Peyer's patch (tissue), 4 donors: ENCODE measurements at regions not wholly inside any gene's neighbourhood (a gene's known extent, or its start where the extent isn't known, plus 50 kb on each side); places are given as distances from the start of the nearest gene placed in this dataset.

ENCODE experiments used
- DNase-seq, 3 donors: peaks; one replicate each; pipeline ENCODE4 v3.0.0-alpha.2; 2017 to 2019
- H3K27ac ChIP-seq, 4 donors: fragments of 200-600 bp; sonication (generic); one replicate each; pipeline ENCODE4 v1.5.1; 2016 to 2019
- H3K27me3 ChIP-seq, 2 donors: fragments of 200-600 bp; sonication (generic); one replicate each; pipeline ENCODE4 v1.5.1; 2019
- H3K36me3 ChIP-seq, 3 donors: fragments of 200-600 bp; sonication (generic); one replicate each; pipeline ENCODE4 v1.5.1; 2016 to 2019
- H3K4me1 ChIP-seq, 4 donors: fragments of 200-600 bp; sonication (generic); one replicate each; pipeline ENCODE4 v1.5.1; 2016 to 2019
- H3K4me3 ChIP-seq, 4 donors: fragments of 200-600 bp; sonication (generic); 1 replicate in 3 of 4; 2 replicates in 1 of 4; pipeline ENCODE4 v1.5.1; 2016 to 2019; ENCODE audit warnings: mild to moderate bottlenecking in 1 of 4
- H3K9me3 ChIP-seq, 4 donors: fragments of 200-600 bp; sonication (generic); one replicate each; pipeline ENCODE4 v1.5.1; 2016 to 2019; ENCODE audit warnings: mild to moderate bottlenecking in 1 of 4
- POLR2A ChIP-seq, 2 donors: fragments of 450-650 bp; IDR thresholded peaks; one replicate each; pipeline ENCODE4 v1.5.1; 2017; ENCODE audit warnings: antibody characterized with exemption in 2 of 2, mild to moderate bottlenecking in 2 of 2, moderate library complexity in 2 of 2
- TF ChIP-seq, protein P1 (sequence below), 6 experiments: fragments of 450-650 bp in 4 of 6; fragments of 200-600 bp in 2 of 6; sonication (generic) in 1 of 6; IDR thresholded peaks; one replicate each; pipeline ENCODE4 v1.5.1; 2017 to 2019; ENCODE audit warnings: antibody characterized with exemption in 6 of 6, mild to moderate bottlenecking in 3 of 6, moderate library complexity in 1 of 6

DNA sequence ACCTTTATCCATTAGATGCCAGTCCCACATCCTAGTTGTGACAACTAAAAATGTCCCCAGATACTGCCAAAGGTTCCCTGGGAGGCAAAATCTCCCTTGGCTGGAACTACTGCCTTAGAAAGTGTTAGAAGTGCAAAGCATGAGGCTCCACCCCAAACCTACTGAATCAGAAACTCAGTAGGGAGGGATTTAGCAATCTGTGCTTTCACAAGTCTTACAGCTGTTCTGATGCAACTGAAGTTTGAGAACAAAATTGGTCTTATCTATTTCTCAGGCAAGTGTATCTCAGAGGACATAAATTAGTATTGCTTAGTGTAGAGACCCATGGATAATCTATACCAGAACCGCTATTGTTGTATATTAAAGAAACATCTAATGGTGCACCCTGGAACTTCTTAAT, 70.2 kb downstream of the CLDN1 start:
- TF ChIP-seq, protein P1, sequence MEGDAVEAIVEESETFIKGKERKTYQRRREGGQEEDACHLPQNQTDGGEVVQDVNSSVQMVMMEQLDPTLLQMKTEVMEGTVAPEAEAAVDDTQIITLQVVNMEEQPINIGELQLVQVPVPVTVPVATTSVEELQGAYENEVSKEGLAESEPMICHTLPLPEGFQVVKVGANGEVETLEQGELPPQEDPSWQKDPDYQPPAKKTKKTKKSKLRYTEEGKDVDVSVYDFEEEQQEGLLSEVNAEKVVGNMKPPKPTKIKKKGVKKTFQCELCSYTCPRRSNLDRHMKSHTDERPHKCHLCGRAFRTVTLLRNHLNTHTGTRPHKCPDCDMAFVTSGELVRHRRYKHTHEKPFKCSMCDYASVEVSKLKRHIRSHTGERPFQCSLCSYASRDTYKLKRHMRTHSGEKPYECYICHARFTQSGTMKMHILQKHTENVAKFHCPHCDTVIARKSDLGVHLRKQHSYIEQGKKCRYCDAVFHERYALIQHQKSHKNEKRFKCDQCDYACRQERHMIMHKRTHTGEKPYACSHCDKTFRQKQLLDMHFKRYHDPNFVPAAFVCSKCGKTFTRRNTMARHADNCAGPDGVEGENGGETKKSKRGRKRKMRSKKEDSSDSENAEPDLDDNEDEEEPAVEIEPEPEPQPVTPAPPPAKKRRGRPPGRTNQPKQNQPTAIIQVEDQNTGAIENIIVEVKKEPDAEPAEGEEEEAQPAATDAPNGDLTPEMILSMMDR (IDR thresholded peaks at IDR 0.05) = no peak
- no peak for TF ChIP-seq POLR2A (IDR thresholded peaks at IDR 0.05)
- Histone ChIP-seq H3K27ac (no peak overlapping the region), H3K36me3 (no peaks in the 10 kb centered on the region), H3K9me3 (no peaks in the 10 kb centered on the region), H3K4me3 (no peak overlapping the region), H3K4me1 (no peaks in the 10 kb centered on the region), H3K27me3 (no peaks in the 10 kb centered on the region)
- no peak for DNase-seq

DNA sequence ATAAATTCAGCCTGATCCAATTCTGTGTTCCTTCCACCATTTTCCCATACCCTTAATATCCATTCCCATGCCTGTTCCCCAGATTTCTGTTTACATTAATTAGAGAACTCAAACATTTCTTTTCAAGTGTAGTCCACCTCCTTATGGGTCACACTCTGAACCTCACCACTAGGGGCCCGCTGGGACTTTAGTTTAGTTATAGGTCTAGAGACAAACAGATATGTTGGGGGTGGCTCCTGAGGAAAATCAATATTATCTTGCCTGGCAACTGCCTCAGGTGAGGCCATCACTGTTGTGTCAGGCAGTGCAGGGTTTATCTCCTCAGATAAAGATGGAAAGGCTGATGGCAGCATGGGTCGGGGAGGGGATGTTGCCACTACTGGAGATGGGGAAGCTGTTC, 72.8 kb downstream of the CLDN1 start:
- Histone ChIP-seq H3K27ac (no peak overlapping the region), H3K27me3 (no peaks in the 10 kb centered on the region), H3K4me3 (no peak overlapping the region), H3K36me3 (no peaks in the 10 kb centered on the region), H3K9me3 (no peaks in the 10 kb centered on the region), H3K4me1 (no peaks in the 10 kb centered on the region)
- no peak for DNase-seq
- TF ChIP-seq, protein P1 (IDR thresholded peaks at IDR 0.05) = no peak
- no peak for TF ChIP-seq POLR2A (IDR thresholded peaks at IDR 0.05)

DNA sequence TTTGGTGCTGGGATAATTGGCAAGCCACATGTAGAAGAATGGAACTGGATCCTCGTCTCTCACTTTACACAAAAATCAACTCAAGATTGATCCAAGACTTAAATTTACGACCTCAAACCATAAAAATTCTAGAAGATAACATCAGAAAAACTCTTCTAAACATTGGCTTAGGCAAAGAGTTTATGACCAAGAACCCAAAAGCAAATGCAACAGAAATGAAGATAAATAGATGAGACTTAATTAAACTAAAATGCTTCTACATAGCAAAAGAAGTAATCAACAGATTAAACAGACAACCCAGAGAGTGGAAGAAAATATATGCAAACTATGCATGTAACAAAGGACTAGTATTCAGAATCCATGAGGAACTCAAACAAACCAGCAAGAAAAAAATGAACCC, 80.1 kb downstream of the CLDN1 start:
- H3K27ac ChIP-seq = no peak overlapping the region
- H3K4me3 ChIP-seq = no peak overlapping the region
- no peak for TF ChIP-seq POLR2A (IDR thresholded peaks at IDR 0.05)
- TF ChIP-seq, protein P1 (IDR thresholded peaks at IDR 0.05) = no peak
- H3K36me3 ChIP-seq = no peaks in the 10 kb centered on the region
- no peaks in the 10 kb centered on the region for H3K9me3 ChIP-seq
- no peak for DNase-seq
- no peaks in the 10 kb centered on the region for H3K27me3 ChIP-seq
- no peaks in the 10 kb centered on the region for H3K4me1 ChIP-seq

DNA sequence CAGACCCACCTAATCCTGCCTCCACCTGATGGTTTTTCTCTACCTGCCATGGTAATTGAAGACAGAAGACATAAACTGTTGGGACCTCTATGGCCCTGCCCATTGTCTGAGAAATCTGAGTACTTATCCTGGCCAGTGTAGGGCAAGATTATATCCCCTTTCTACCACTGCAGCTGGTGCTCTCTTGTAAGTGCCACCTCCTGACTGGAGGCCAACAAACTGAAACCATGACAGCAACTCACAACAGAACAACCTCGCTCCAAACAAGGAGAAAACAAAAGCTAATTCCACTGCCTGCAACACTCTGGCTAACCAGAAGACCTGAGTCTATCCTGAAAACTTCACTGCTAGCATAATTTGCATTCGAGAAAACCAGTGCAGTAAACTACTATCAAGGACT, 82.9 kb downstream of the CLDN1 start:
- H3K27ac ChIP-seq = no peak overlapping the region
- H3K27me3 ChIP-seq = no peaks in the 10 kb centered on the region
- no peak for DNase-seq
- no peaks in the 10 kb centered on the region for H3K4me1 ChIP-seq
- H3K36me3 ChIP-seq = no peaks in the 10 kb centered on the region
- TF ChIP-seq, protein P1 (IDR thresholded peaks at IDR 0.05) = no peak
- TF ChIP-seq POLR2A (IDR thresholded peaks at IDR 0.05) = no peak
- H3K4me3 ChIP-seq = no peak overlapping the region
- H3K9me3 ChIP-seq = no peaks in the 10 kb centered on the region

DNA sequence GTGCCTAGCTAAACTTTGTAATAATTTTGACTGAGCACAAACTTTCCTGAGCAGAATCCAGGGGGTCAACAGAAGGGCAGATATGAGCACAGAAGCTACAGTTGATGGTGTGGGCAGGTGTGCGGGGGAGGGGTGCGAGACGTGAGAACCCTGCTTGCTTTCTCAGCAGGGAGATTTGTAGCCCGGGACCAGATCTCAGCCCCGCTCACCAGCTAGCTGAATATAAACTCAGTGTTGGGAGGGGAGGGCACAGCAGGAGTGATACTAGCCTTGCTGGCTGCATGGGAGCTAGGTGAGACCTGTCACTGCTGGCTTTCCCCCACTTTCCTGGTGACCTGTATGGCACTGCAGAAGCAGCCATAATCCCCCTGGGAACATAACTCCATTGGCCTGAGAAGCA, 83.4 kb downstream of the CLDN1 start:
- Histone ChIP-seq H3K27me3 (no peaks in the 10 kb centered on the region), H3K4me3 (no peak overlapping the region), H3K4me1 (no peaks in the 10 kb centered on the region), H3K36me3 (no peaks in the 10 kb centered on the region), H3K9me3 (no peaks in the 10 kb centered on the region), H3K27ac (no peak overlapping the region)
- no peak for TF ChIP-seq POLR2A (IDR thresholded peaks at IDR 0.05)
- TF ChIP-seq, protein P1 (IDR thresholded peaks at IDR 0.05) = no peak
- no peak for DNase-seq

DNA sequence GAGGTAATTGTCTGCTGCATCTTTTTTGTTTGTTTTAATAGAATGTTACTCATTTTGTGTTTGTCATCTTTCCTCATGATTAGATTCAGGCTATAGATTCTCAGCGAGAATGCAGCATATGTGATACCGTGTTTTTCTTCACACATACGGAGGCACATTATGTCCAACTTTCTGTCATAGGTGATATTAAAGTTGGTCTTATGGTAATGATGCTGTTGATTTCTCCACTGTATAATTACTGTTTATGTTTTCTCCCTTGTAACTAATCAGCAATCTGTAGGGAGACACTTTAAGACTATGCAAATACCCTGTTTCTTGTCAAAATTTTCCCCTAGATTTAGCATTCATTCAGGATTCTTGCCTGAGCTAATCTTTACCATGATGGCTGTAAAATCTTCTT, 87.6 kb downstream of the CLDN1 start:
- Histone ChIP-seq H3K27ac (no peak overlapping the region), H3K4me3 (no peak overlapping the region), H3K36me3 (no peaks in the 10 kb centered on the region), H3K4me1 (no peaks in the 10 kb centered on the region), H3K9me3 (no peaks in the 10 kb centered on the region), H3K27me3 (no peaks in the 10 kb centered on the region)
- no peak for DNase-seq
- TF ChIP-seq, protein P1 (IDR thresholded peaks at IDR 0.05) = no peak
- TF ChIP-seq POLR2A (IDR thresholded peaks at IDR 0.05) = no peak
